IMR-90 (cell line): ENCODE measurements at regions not wholly inside any gene's neighbourhood (a gene's known extent, or its start where the extent isn't known, plus 50 kb on each side); places are given as distances from the start of the nearest gene placed in this dataset.

ENCODE experiments used
- ATAC-seq: fragments of 200-7000 bp; cut with Tn5 transposase; 2 replicates; pipeline ENCODE4 v1.9.1; 2020; ENCODE audit warnings: low read depth, mild to moderate bottlenecking, moderate library complexity
- BruUV-seq: library from RNA; stranded (reverse); fragments of 400-500 nt; replicated peaks from 2 replicates; lab custom pipeline; 2021; lab: Mats Ljungman, UMichigan
- CTCF ChIA-PET: fragments of 300-600 bp; formaldehyde crosslinking; extraction: SDS; loops from one replicate; lab custom pipeline; 2021; ENCODE audit warnings: antibody characterized with exemption; lab: Yijun Ruan, JAX
- POLR2A ChIA-PET: fragments of 300-600 bp; sonication (Branson Sonifier 250); formaldehyde crosslinking; loops from one replicate; lab custom pipeline; 2022; ENCODE audit warnings: antibody characterized with exemption; ENCODE audit not compliant: unreplicated experiment; lab: Charles Lee
- DNase-seq: peaks from one replicate; pipeline ENCODE4 v3.0.0; 2013
- H2AFZ ChIP-seq: replicated peaks from 2 replicates; pipeline ENCODE3; 2013; ENCODE audit warnings: low read length, mild to moderate bottlenecking; ENCODE audit not compliant: poor library complexity
- H2AK5ac ChIP-seq: 2 replicates; pipeline ENCODE4 v1.6.1; 2013; ENCODE audit warnings: low read depth, low read length, inconsistent platforms
- H2AK9ac ChIP-seq: replicated peaks from 2 replicates; pipeline ENCODE3; 2013; ENCODE audit warnings: mild to moderate bottlenecking, low read depth, low read length, moderate library complexity; ENCODE audit not compliant: poor library complexity
- H2BK120ac ChIP-seq: 2 replicates; pipeline ENCODE4 v1.6.1; 2013; ENCODE audit warnings: low read depth, low read length, inconsistent platforms
- H2BK15ac ChIP-seq: 3 replicates; pipeline ENCODE4 v1.6.1; 2013; ENCODE audit warnings: low read depth, low read length, inconsistent platforms
- H2BK20ac ChIP-seq: 2 replicates; pipeline ENCODE4 v1.6.1; 2013; ENCODE audit warnings: low read depth, mild to moderate bottlenecking, inconsistent platforms, low read length, moderate library complexity
- H2BK5ac ChIP-seq: 2 replicates; pipeline ENCODE4 v1.6.1; 2013; ENCODE audit warnings: mild to moderate bottlenecking, low read depth, low read length, inconsistent platforms; ENCODE audit not compliant: poor library complexity, severe bottlenecking
- H3K14ac ChIP-seq: replicated peaks from 2 replicates; pipeline ENCODE4 v1.6.1; 2013; ENCODE audit warnings: low read depth, low read length, inconsistent platforms
- H3K18ac ChIP-seq: 2 replicates; pipeline ENCODE4 v1.6.1; 2013; ENCODE audit warnings: low read depth, low read length, control low read depth
- H3K23ac ChIP-seq: 2 replicates; pipeline ENCODE4 v1.6.1; 2013; ENCODE audit warnings: low read depth, low read length, inconsistent platforms
- H3K27ac ChIP-seq: 2 replicates; pipeline ENCODE4 v1.5.1; 2013; ENCODE audit warnings: mild to moderate bottlenecking, control low read depth, low read length; ENCODE audit not compliant: insufficient read depth
- H3K27me3 ChIP-seq: 2 replicates; pipeline ENCODE4 v1.6.1; 2013; ENCODE audit warnings: low read length; ENCODE audit not compliant: control insufficient read depth, insufficient read depth
- H3K36me3 ChIP-seq: 2 replicates; pipeline ENCODE4 v1.6.1; 2013; ENCODE audit warnings: low read length, mixed read lengths; ENCODE audit not compliant: control insufficient read depth, insufficient read depth
- H3K4ac ChIP-seq: 2 replicates; pipeline ENCODE4 v1.6.1; 2013; ENCODE audit warnings: low read depth, low read length, inconsistent platforms
- H3K4me1 ChIP-seq: 2 replicates; pipeline ENCODE4 v1.6.1; 2013; ENCODE audit warnings: low read length, mixed read lengths; ENCODE audit not compliant: control insufficient read depth, insufficient read depth
- H3K4me2 ChIP-seq: 2 replicates; pipeline ENCODE4 v1.6.1; 2013; ENCODE audit warnings: low read depth, mild to moderate bottlenecking, control low read depth, low read length, moderate library complexity
- H3K4me3 ChIP-seq: 2 replicates; pipeline ENCODE4 v1.5.1; 2013; ENCODE audit warnings: low read depth, mild to moderate bottlenecking, control low read depth, low read length, moderate library complexity; ENCODE audit not compliant: insufficient read depth
- H3K56ac ChIP-seq: 2 replicates; pipeline ENCODE4 v1.6.1; 2013; ENCODE audit warnings: low read length, inconsistent platforms; ENCODE audit not compliant: insufficient read depth; ENCODE audit errors: extremely low read depth
- H3K79me1 ChIP-seq, 2 experiments: 2 replicates each; pipeline ENCODE4 v1.6.1; 2013; ENCODE audit warnings: low read length in 2 of 2, inconsistent platforms in 1 of 2, low read depth in 1 of 2
- H3K9ac ChIP-seq: 2 replicates; pipeline ENCODE4 v1.6.1; 2013; ENCODE audit warnings: low read depth, low read length, control low read depth
- H3K9me1 ChIP-seq: 2 replicates; pipeline ENCODE4 v1.6.1; 2013; ENCODE audit warnings: low read length, inconsistent platforms; ENCODE audit not compliant: insufficient read depth
- H3K9me3 ChIP-seq: 2 replicates; pipeline ENCODE4 v1.6.1; 2013; ENCODE audit warnings: low read length; ENCODE audit not compliant: control insufficient read depth, insufficient read depth
- H4K20me1 ChIP-seq: 2 replicates; pipeline ENCODE4 v1.6.1; 2013; ENCODE audit warnings: low read length, inconsistent platforms; ENCODE audit not compliant: insufficient read depth
- H4K5ac ChIP-seq: 2 replicates; pipeline ENCODE4 v1.6.1; 2013; ENCODE audit warnings: mild to moderate bottlenecking, low read depth, low read length, control low read depth
- H4K8ac ChIP-seq, 2 experiments: 2 replicates each; pipeline ENCODE4 v1.6.1; 2013; ENCODE audit warnings: low read depth in 2 of 2, low read length in 2 of 2, control low read depth in 1 of 2, inconsistent platforms in 1 of 2
- H4K91ac ChIP-seq: 2 replicates; pipeline ENCODE4 v1.6.1; 2013; ENCODE audit warnings: low read depth, low read length, inconsistent platforms; ENCODE audit not compliant: insufficient read depth
- CTCF ChIP-seq: conservative IDR thresholded peaks from 2 replicates; pipeline ENCODE4 v1.5.1; 2012; ENCODE audit warnings: mild to moderate bottlenecking, low read depth, low read length, improper control_type of control experiment
- MAFK ChIP-seq: IDR thresholded peaks from 2 replicates; pipeline ENCODE4 v1.6.1; 2012; ENCODE audit warnings: low read depth, low read length, improper control_type of control experiment
- RAD21 ChIP-seq: IDR thresholded peaks from 2 replicates; pipeline ENCODE4 v1.6.1; 2012; ENCODE audit warnings: low read length, improper control_type of control experiment
- RCOR1 ChIP-seq: IDR thresholded peaks from 2 replicates; pipeline ENCODE4 v1.6.1; 2012; ENCODE audit warnings: mild to moderate bottlenecking, low read length, improper control_type of control experiment; ENCODE audit not compliant: insufficient replicate concordance
- WGBS, 2 experiments: methylation state at CpG; one replicate each; pipeline versions ENCODE4 v1.1.5 to v1.1.7; 2013; ENCODE audit warnings: missing lambda C conversion rate in 2 of 2; ENCODE audit not compliant: insufficient read length in 1 of 2; ENCODE audit errors: extremely low coverage in 2 of 2; 5-methylcytosine and 5-hydroxymethylcytosine counted together
- dilution Hi-C: fragments of 300-500 bp; cut with HindIII; formaldehyde crosslinking; loops from one replicate; pipeline ENCODE4 v1.14.3; 2018; ENCODE audit warnings: low sequenced_read_pairs; ENCODE audit not compliant: unreplicated experiment
- in situ Hi-C: fragments of 300-500 bp; cut with MboI; formaldehyde crosslinking; loops from 3 replicates; pipeline ENCODE4 v1.14.3; 2019; ENCODE audit warnings: low sequenced_read_pairs, inconsistent platforms, mixed read lengths
- intact Hi-C: fragments of 100-400 bp; cut with micrococcal nuclease; formaldehyde crosslinking; loops from 2 replicates; pipeline ENCODE4 v1.10.0; 2022

GRCh38 chrX:7522860-7523259 lies 320.1 kb upstream of the VCX start:
- intact Hi-C loops = no loop called here
- Histone ChIP-seq H2BK15ac (no peak overlapping the region), H4K8ac (no peak overlapping the region), H4K91ac (no peak overlapping the region), H2AK5ac (no peak overlapping the region), H4K20me1 (no peaks in the 10 kb centered on the region), H2BK120ac (no peak overlapping the region), H3K4me2 (no peak overlapping the region), H3K4ac (no peak overlapping the region), H3K36me3 (no peaks in the 10 kb centered on the region), H2BK5ac (no peak overlapping the region), H3K23ac (no peak overlapping the region), H3K27me3 (no peaks in the 10 kb centered on the region), H4K5ac (no peak overlapping the region), H3K56ac (no peak overlapping the region), H3K27ac (no peak overlapping the region), H3K9ac (no peak overlapping the region), H3K4me1 (no peaks in the 10 kb centered on the region), H2AK9ac (no peak overlapping the region), H3K18ac (no peak overlapping the region), H3K9me1 (no peaks in the 10 kb centered on the region), H3K9me3 (no peaks in the 10 kb centered on the region), H2BK20ac (no peak overlapping the region), H2AFZ (no peak overlapping the region), H3K79me1 (no peaks in the 10 kb centered on the region), H3K4me3 (no peak overlapping the region), H3K14ac (no peak overlapping the region)
- ATAC-seq = no peak
- ChIA-PET CTCF (no interaction called here), POLR2A (no interaction called here)
- no CpG with 5 or more reads among the region's 2 CpGs for WGBS, 2 experiments
- BruUV-seq = no TSS peak
- no peak for TF ChIP-seq RCOR1
- peak; percentile 82 for TF ChIP-seq MAFK
- TF ChIP-seq RAD21 = no peak
- TF ChIP-seq CTCF = no peak
- in situ Hi-C loops = no loop called here
- dilution Hi-C loops = no loop called here
- no peak for DNase-seq
